ENCODE measurements at regions not wholly inside any gene's neighbourhood (a gene's known extent, or its start where the extent isn't known, plus 50 kb on each side); places are given as distances from the start of the nearest gene placed in this dataset.
"Not testable (repeated sequence)": the region's sequence is repeated elsewhere in the genome, so short reads cannot be mapped to it uniquely, and the experiment has no call there.

GRCh38 chr16:63653044-63653839, 1468.6 kb downstream of the CDH11 start:
- Histone ChIP-seq H3K4me3 (no peak overlapping the region), H3K9me3 (no peaks in the 10 kb centered on the region), H3K36me3 (no peaks in the 10 kb centered on the region), H3K4me1 (no peaks in the 10 kb centered on the region), H3K27ac (no peak overlapping the region), H3K27me3 (no peaks in the 10 kb centered on the region)
- in situ Hi-C loops (cut with MboI; ENCODE audit: low pct_ligation_motif_present in 1 of 4, low pct_unique_long_range_greater_than_20kb in 1 of 4, low sequenced_read_pairs in 3 of 4) (no loop called here), intact Hi-C loops (cut with DNase I; ENCODE audit: low total_unique reads) (no loop called here)
- DNase-seq: no peak
- TF ChIP-seq POLR2AphosphoS5 (IDR thresholded peaks at IDR 0.05): no peak
- no peak for TF ChIP-seq EP300 (IDR thresholded peaks at IDR 0.05; ENCODE audit: low read depth)
- no peak for TF ChIP-seq POLR2A (IDR thresholded peaks at IDR 0.05)
- no peak for TF ChIP-seq CTCF (IDR thresholded peaks at IDR 0.05)
- WGBS, 2 donors (ENCODE audit: low coverage in 1 of 2): 45 to 48% methylated on average over 6 of the region's 6 CpGs

GRCh38 chr16:63652091-63652490, 1469.8 kb downstream of the CDH11 start:
- no peaks in the 10 kb centered on the region for H3K36me3 ChIP-seq
- no peaks in the 10 kb centered on the region for H3K4me1 ChIP-seq
- no peak overlapping the region for H3K27ac ChIP-seq
- H3K4me3 ChIP-seq: no peak overlapping the region
- in situ Hi-C loops (cut with MboI; ENCODE audit: low pct_ligation_motif_present in 1 of 4, low pct_unique_long_range_greater_than_20kb in 1 of 4, low sequenced_read_pairs in 3 of 4) (no loop called here), intact Hi-C loops (cut with DNase I; ENCODE audit: low total_unique reads) (no loop called here)
- 73% methylated on average over 1 of the region's 1 CpG; no CpG with 5 or more reads in 1 of the 2 donors for WGBS, 2 donors (ENCODE audit: low coverage in 1 of 2)
- H3K27me3 ChIP-seq: no peaks in the 10 kb centered on the region
- no peaks in the 10 kb centered on the region for H3K9me3 ChIP-seq
- DNase-seq: no peak
- no peak for TF ChIP-seq POLR2A (IDR thresholded peaks at IDR 0.05)
- no peak for TF ChIP-seq EP300 (IDR thresholded peaks at IDR 0.05; ENCODE audit: low read depth)
- TF ChIP-seq POLR2AphosphoS5 (IDR thresholded peaks at IDR 0.05): no peak
- TF ChIP-seq CTCF (IDR thresholded peaks at IDR 0.05): no peak

GRCh38 chr16:63650550-63650949, 1471.3 kb downstream of the CDH11 start:
- intact Hi-C loops (cut with DNase I; ENCODE audit: low total_unique reads) (no loop called here), in situ Hi-C loops (cut with MboI; ENCODE audit: low pct_ligation_motif_present in 1 of 4, low pct_unique_long_range_greater_than_20kb in 1 of 4, low sequenced_read_pairs in 3 of 4) (no loop called here)
- TF ChIP-seq CTCF (IDR thresholded peaks at IDR 0.05) (no peak), POLR2A (IDR thresholded peaks at IDR 0.05) (no peak), EP300 (IDR thresholded peaks at IDR 0.05; ENCODE audit: low read depth) (no peak), POLR2AphosphoS5 (IDR thresholded peaks at IDR 0.05) (no peak)
- Histone ChIP-seq H3K4me3 (no peak overlapping the region), H3K9me3 (no peaks in the 10 kb centered on the region), H3K27ac (no peak overlapping the region), H3K4me1 (no peaks in the 10 kb centered on the region), H3K27me3 (no peaks in the 10 kb centered on the region), H3K36me3 (no peaks in the 10 kb centered on the region)
- no peak for DNase-seq
- 96 to 97% methylated on average over 4 of the region's 4 CpGs for WGBS, 2 donors (ENCODE audit: low coverage in 1 of 2)

- DNase-seq; H3K9me3 ChIP-seq; intact Hi-C loops (cut with DNase I; ENCODE audit: low total_unique reads); H3K27ac ChIP-seq; H3K36me3 ChIP-seq; H3K4me3 ChIP-seq; H3K27me3 ChIP-seq; H3K4me1 ChIP-seq; in situ Hi-C loops (cut with MboI; ENCODE audit: low pct_ligation_motif_present in 1 of 4, low pct_unique_long_range_greater_than_20kb in 1 of 4, low sequenced_read_pairs in 3 of 4): not testable (repeated sequence)
- WGBS, 2 donors (ENCODE audit: low coverage in 1 of 2): 78 to 92% methylated on average over 6 to 10 of the region's 10 CpGs
These were observed 1488.0 kb downstream of the CDH11 start for GRCh38 chr16:63633706-63634445.

Data from transverse colon (tissue), 4 donors.